IPS DF 6.9 (cell line): ENCODE measurements at regions not wholly inside any gene's neighbourhood (a gene's known extent, or its start where the extent isn't known, plus 50 kb on each side); places are given as distances from the start of the nearest gene placed in this dataset.

Experiments used
- DNase-seq: peaks from one replicate; pipeline ENCODE4 v3.0.0-alpha.2; 2013; ENCODE audit warnings: low read depth, low spot score
- H3K27ac ChIP-seq: one replicate; pipeline ENCODE4 v1.5.1; 2013; ENCODE audit warnings: low read length, control low read depth
- H3K27me3 ChIP-seq: 2 replicates; pipeline ENCODE4 v1.6.1; 2013; ENCODE audit warnings: mild to moderate bottlenecking, low read length; ENCODE audit not compliant: control insufficient read depth, insufficient read depth
- H3K36me3 ChIP-seq: 2 replicates; pipeline ENCODE4 v1.6.1; 2013; ENCODE audit warnings: low read length; ENCODE audit not compliant: control insufficient read depth, insufficient read depth
- H3K4me1 ChIP-seq: 2 replicates; pipeline ENCODE4 v1.6.1; 2013; ENCODE audit warnings: low read length; ENCODE audit not compliant: control insufficient read depth, insufficient read depth
- H3K4me3 ChIP-seq: 2 replicates; pipeline ENCODE4 v1.5.1; 2013; ENCODE audit warnings: mild to moderate bottlenecking, low read length
- H3K9me3 ChIP-seq: 2 replicates; pipeline ENCODE4 v1.6.1; 2013; ENCODE audit warnings: low read length, inconsistent platforms; ENCODE audit not compliant: control insufficient read depth, insufficient read depth
- whole genome bisulfite sequencing: extraction: QIAGEN DNeasy Blood & Tissue Kit; methylation state at CpG from one replicate; pipeline ENCODE4 v1.1.7; 2013; ENCODE audit warnings: mixed read lengths, missing lambda C conversion rate; ENCODE audit not compliant: insufficient read length, insufficient coverage; 5-methylcytosine and 5-hydroxymethylcytosine counted together

- no peaks in the 10 kb centered on the region for H3K36me3 ChIP-seq
- H3K27me3 ChIP-seq: no peaks in the 10 kb centered on the region
- no peaks in the 10 kb centered on the region for H3K4me1 ChIP-seq
- H3K27ac ChIP-seq: no peak overlapping the region
- DNase-seq: no peak
- H3K9me3 ChIP-seq: no peaks in the 10 kb centered on the region
- no CpG with 5 or more reads among the region's 4 CpGs for WGBS
- no peak overlapping the region for H3K4me3 ChIP-seq
Measured at GRCh38 chr21:19022978-19023377, 619.4 kb upstream of the TMPRSS15 start.

GRCh38 chr21:19026911-19027310, 623.3 kb upstream of the TMPRSS15 start:
- Histone ChIP-seq H3K9me3 (no peaks in the 10 kb centered on the region), H3K4me3 (no peak overlapping the region), H3K4me1 (no peaks in the 10 kb centered on the region), H3K36me3 (no peaks in the 10 kb centered on the region), H3K27me3 (no peaks in the 10 kb centered on the region), H3K27ac (no peak overlapping the region)
- no peak for DNase-seq

- H3K4me3 ChIP-seq: no peak overlapping the region
- no peak for DNase-seq
- no peaks in the 10 kb centered on the region for H3K4me1 ChIP-seq
- H3K9me3 ChIP-seq: no peaks in the 10 kb centered on the region
- H3K27me3 ChIP-seq: no peaks in the 10 kb centered on the region
- WGBS: no CpG with 5 or more reads among the region's 2 CpGs
- H3K36me3 ChIP-seq: no peaks in the 10 kb centered on the region
- H3K27ac ChIP-seq: no peak overlapping the region
Measured at GRCh38 chr21:19029816-19030215, 626.2 kb upstream of the TMPRSS15 start.

- no peaks in the 10 kb centered on the region for H3K36me3 ChIP-seq
- no peak overlapping the region for H3K27ac ChIP-seq
- H3K4me1 ChIP-seq: no peaks in the 10 kb centered on the region
- WGBS: no CpG with 5 or more reads among the region's 1 CpG
- H3K9me3 ChIP-seq: no peaks in the 10 kb centered on the region
- H3K4me3 ChIP-seq: no peak overlapping the region
- no peak for DNase-seq
- H3K27me3 ChIP-seq: no peaks in the 10 kb centered on the region
Measured at GRCh38 chr21:19031953-19032352, 628.4 kb upstream of the TMPRSS15 start.

GRCh38 chr21:19034041-19034440, 630.5 kb upstream of the TMPRSS15 start:
- H3K4me1 ChIP-seq: no peaks in the 10 kb centered on the region
- no peaks in the 10 kb centered on the region for H3K27me3 ChIP-seq
- no CpG with 5 or more reads among the region's 4 CpGs for WGBS
- H3K4me3 ChIP-seq: no peak overlapping the region
- DNase-seq: no peak
- no peak overlapping the region for H3K27ac ChIP-seq
- no peaks in the 10 kb centered on the region for H3K9me3 ChIP-seq
- H3K36me3 ChIP-seq: no peaks in the 10 kb centered on the region

GRCh38 chr21:19034560-19034959, 631.0 kb upstream of the TMPRSS15 start:
- Histone ChIP-seq H3K9me3 (no peaks in the 10 kb centered on the region), H3K4me1 (no peaks in the 10 kb centered on the region), H3K36me3 (no peaks in the 10 kb centered on the region), H3K27me3 (no peaks in the 10 kb centered on the region), H3K4me3 (no peak overlapping the region), H3K27ac (no peak overlapping the region)
- no CpG with 5 or more reads among the region's 2 CpGs for WGBS
- no peak for DNase-seq

GRCh38 chr21:19045876-19046275, 642.3 kb upstream of the TMPRSS15 start:
- no CpG with 5 or more reads among the region's 2 CpGs for WGBS
- Histone ChIP-seq H3K4me1 (no peaks in the 10 kb centered on the region), H3K36me3 (no peaks in the 10 kb centered on the region), H3K4me3 (no peak overlapping the region), H3K27me3 (no peaks in the 10 kb centered on the region), H3K27ac (no peak overlapping the region), H3K9me3 (no peaks in the 10 kb centered on the region)
- DNase-seq: no peak

GRCh38 chr21:19048098-19048672, 644.6 kb upstream of the TMPRSS15 start:
- no peaks in the 10 kb centered on the region for H3K27me3 ChIP-seq
- no peaks in the 10 kb centered on the region for H3K9me3 ChIP-seq
- WGBS: no CpG with 5 or more reads among the region's 4 CpGs
- no peaks in the 10 kb centered on the region for H3K4me1 ChIP-seq
- H3K27ac ChIP-seq: no peak overlapping the region
- DNase-seq: no peak
- H3K36me3 ChIP-seq: no peaks in the 10 kb centered on the region
- H3K4me3 ChIP-seq: no peak overlapping the region

GRCh38 chr21:19049567-19049966, 646.0 kb upstream of the TMPRSS15 start:
- DNase-seq: no peak
- WGBS: no CpG with 5 or more reads among the region's 4 CpGs
- Histone ChIP-seq H3K27me3 (no peaks in the 10 kb centered on the region), H3K4me3 (no peak overlapping the region), H3K27ac (no peak overlapping the region), H3K4me1 (no peaks in the 10 kb centered on the region), H3K9me3 (no peaks in the 10 kb centered on the region), H3K36me3 (no peaks in the 10 kb centered on the region)

GRCh38 chr21:19065164-19065563, 661.6 kb upstream of the TMPRSS15 start:
- Histone ChIP-seq H3K4me3 (no peak overlapping the region), H3K27ac (no peak overlapping the region), H3K36me3 (no peaks in the 10 kb centered on the region), H3K27me3 (no peaks in the 10 kb centered on the region), H3K4me1 (no peaks in the 10 kb centered on the region), H3K9me3 (no peaks in the 10 kb centered on the region)
- no CpG with 5 or more reads among the region's 8 CpGs for WGBS
- DNase-seq: no peak

GRCh38 chr21:19076031-19076430, 672.4 kb upstream of the TMPRSS15 start:
- Histone ChIP-seq H3K4me1 (peaks cover 2% of the 10 kb centered on the region; the same call in 1 of the 2 replicates), H3K36me3 (no peaks in the 10 kb centered on the region), H3K9me3 (no peaks in the 10 kb centered on the region; the same call in 1 of the 2 replicates), H3K27me3 (no peaks in the 10 kb centered on the region), H3K27ac (no peak overlapping the region), H3K4me3 (no peak overlapping the region)
- WGBS: no CpG with 5 or more reads among the region's 1 CpG
- DNase-seq: peak; percentile 13
